Panc1 (cell line): ENCODE measurements at regions not wholly inside any gene's neighbourhood (a gene's known extent, or its start where the extent isn't known, plus 50 kb on each side); places are given as distances from the start of the nearest gene placed in this dataset.
"Not testable (repeated sequence)": the region's sequence is repeated elsewhere in the genome, so short reads cannot be mapped to it uniquely, and the experiment has no call there.

Source experiments
- ATAC-seq: fragments of 200-7000 bp; cut with Tn5 transposase; 2 replicates; pipeline ENCODE4 v1.9.1; 2020; ENCODE audit warnings: mild to moderate bottlenecking, moderate library complexity
- BruUV-seq: library from RNA; stranded (reverse); fragments of 400-500 nt; replicated peaks from 2 replicates; lab custom pipeline; 2021; lab: Mats Ljungman, UMichigan
- CTCF ChIA-PET: fragments of 300-600 bp; sonication (Branson Sonifier 250); formaldehyde crosslinking; loops from one replicate; lab custom pipeline; 2022; ENCODE audit warnings: antibody characterized with exemption; lab: Charles Lee
- POLR2A ChIA-PET: fragments of 300-600 bp; sonication (Branson Sonifier 250); formaldehyde crosslinking; loops from one replicate; lab custom pipeline; 2022; ENCODE audit warnings: antibody characterized with exemption; lab: Charles Lee
- DNase-seq: peaks from one replicate; pipeline ENCODE4 v3.0.0-alpha.2; 2010; ENCODE audit warnings: low read depth, low spot score
- H3K27ac ChIP-seq: 2 replicates; pipeline ENCODE4 v1.5.1; 2011; ENCODE audit warnings: mild to moderate bottlenecking, low read length, inconsistent platforms
- H3K27me3 ChIP-seq: fragments of 200-500 bp; sonication (Bioruptor generic); 2 replicates; pipeline ENCODE4 v1.6.0; 2014; ENCODE audit warnings: low read length, inconsistent platforms; ENCODE audit not compliant: control insufficient read depth, insufficient read depth
- H3K36me3 ChIP-seq: fragments of 200-500 bp; sonication (Bioruptor generic); 2 replicates; pipeline ENCODE4 v1.5.1; 2014; ENCODE audit warnings: inconsistent platforms, mild to moderate bottlenecking, low read length, moderate library complexity; ENCODE audit not compliant: control insufficient read depth, insufficient read depth
- H3K4me1 ChIP-seq: 2 replicates; pipeline ENCODE4 v1.5.1; 2011; ENCODE audit warnings: inconsistent platforms, mild to moderate bottlenecking, low read length, moderate library complexity; ENCODE audit not compliant: control insufficient read depth, insufficient read depth
- H3K4me3 ChIP-seq, 2 experiments: 2 replicates each; pipeline ENCODE4 v1.5.1; 2011 to 2012; ENCODE audit warnings: low read depth in 2 of 2, low read length in 2 of 2, mild to moderate bottlenecking in 2 of 2, inconsistent platforms in 1 of 2, moderate library complexity in 1 of 2
- H3K9me3 ChIP-seq: fragments of 200-500 bp; sonication (Bioruptor generic); 2 replicates; pipeline ENCODE4 v1.5.1; 2014; ENCODE audit warnings: low read depth, mild to moderate bottlenecking, inconsistent platforms, low read length, moderate library complexity; ENCODE audit not compliant: control insufficient read depth, insufficient read depth
- POLR2AphosphoS5 ChIP-seq: IDR thresholded peaks from 2 replicates; pipeline ENCODE4 v1.6.1; 2012; ENCODE audit warnings: mild to moderate bottlenecking, low read depth, low read length, moderate library complexity
- REST ChIP-seq, 2 experiments: IDR thresholded peaks; 2 replicates each; pipeline ENCODE4 v1.6.1; 2011 to 2012; ENCODE audit warnings: low read depth in 2 of 2, control low read depth in 1 of 2, low read length in 1 of 2, mild to moderate bottlenecking in 1 of 2, moderate library complexity in 1 of 2; ENCODE audit not compliant: insufficient read depth in 1 of 2
- SIN3A ChIP-seq: IDR thresholded peaks from 2 replicates; pipeline ENCODE4 v1.6.1; 2012; ENCODE audit warnings: low read depth, mild to moderate bottlenecking, low read length, moderate library complexity, borderline replicate concordance; ENCODE audit not compliant: insufficient read depth
- TCF7L2 ChIP-seq: IDR thresholded peaks from 2 replicates; pipeline ENCODE4 v1.6.1; 2011; ENCODE audit warnings: mild to moderate bottlenecking, low read depth, low read length, inconsistent platforms
- in situ Hi-C: cut with HindIII; loops from 2 replicates; pipeline ENCODE4 v1.10.0; 2016; ENCODE audit warnings: low sequenced_read_pairs, low pct_unique_long_range_greater_than_20kb
- intact Hi-C: fragments of 100-400 bp; cut with micrococcal nuclease; formaldehyde crosslinking; loops from one replicate; pipeline ENCODE4 v1.10.0; 2022; ENCODE audit not compliant: unreplicated experiment
- TF ChIP-seq, protein P1 (sequence below): fragments of 450-650 bp; IDR thresholded peaks from 2 replicates; pipeline ENCODE4 v1.5.1; 2017; ENCODE audit warnings: mild to moderate bottlenecking

GRCh38 chr12:123049398-123050240, 69.1 kb downstream of the ARL6IP4 start:
- ChIA-PET CTCF (interaction anchor here (0.6 kb wide), 1 partner anchor 78 kb away, joined by 9 read pairs; no protein-coding TSS in a partner anchor), POLR2A (no interaction called here)
- TF ChIP-seq POLR2AphosphoS5: no peak
- no peak for TF ChIP-seq TCF7L2
- TF ChIP-seq SIN3A: no peak
- TF ChIP-seq REST (IDR thresholded peaks at IDR 0.05; ENCODE audit: insufficient read depth in 1 of 2, low read depth in 2 of 2, low read length in 1 of 2): no peak
- TF ChIP-seq, protein P1, sequence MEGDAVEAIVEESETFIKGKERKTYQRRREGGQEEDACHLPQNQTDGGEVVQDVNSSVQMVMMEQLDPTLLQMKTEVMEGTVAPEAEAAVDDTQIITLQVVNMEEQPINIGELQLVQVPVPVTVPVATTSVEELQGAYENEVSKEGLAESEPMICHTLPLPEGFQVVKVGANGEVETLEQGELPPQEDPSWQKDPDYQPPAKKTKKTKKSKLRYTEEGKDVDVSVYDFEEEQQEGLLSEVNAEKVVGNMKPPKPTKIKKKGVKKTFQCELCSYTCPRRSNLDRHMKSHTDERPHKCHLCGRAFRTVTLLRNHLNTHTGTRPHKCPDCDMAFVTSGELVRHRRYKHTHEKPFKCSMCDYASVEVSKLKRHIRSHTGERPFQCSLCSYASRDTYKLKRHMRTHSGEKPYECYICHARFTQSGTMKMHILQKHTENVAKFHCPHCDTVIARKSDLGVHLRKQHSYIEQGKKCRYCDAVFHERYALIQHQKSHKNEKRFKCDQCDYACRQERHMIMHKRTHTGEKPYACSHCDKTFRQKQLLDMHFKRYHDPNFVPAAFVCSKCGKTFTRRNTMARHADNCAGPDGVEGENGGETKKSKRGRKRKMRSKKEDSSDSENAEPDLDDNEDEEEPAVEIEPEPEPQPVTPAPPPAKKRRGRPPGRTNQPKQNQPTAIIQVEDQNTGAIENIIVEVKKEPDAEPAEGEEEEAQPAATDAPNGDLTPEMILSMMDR: no peak
- in situ Hi-C loops: no loop called here
- no peak overlapping the region for H3K4me3 ChIP-seq
- H3K9me3 ChIP-seq: no peaks in the 10 kb centered on the region
- H3K36me3 ChIP-seq: no peaks in the 10 kb centered on the region
- H3K4me1 ChIP-seq: no peaks in the 10 kb centered on the region
- intact Hi-C loops: no loop called here
- H3K27me3 ChIP-seq: no peaks in the 10 kb centered on the region
- no peak for DNase-seq
- no TSS peak for BruUV-seq
- peak; percentile 13; the same call in 1 of the 2 replicates for ATAC-seq
- H3K27ac ChIP-seq: no peak overlapping the region

DNA sequence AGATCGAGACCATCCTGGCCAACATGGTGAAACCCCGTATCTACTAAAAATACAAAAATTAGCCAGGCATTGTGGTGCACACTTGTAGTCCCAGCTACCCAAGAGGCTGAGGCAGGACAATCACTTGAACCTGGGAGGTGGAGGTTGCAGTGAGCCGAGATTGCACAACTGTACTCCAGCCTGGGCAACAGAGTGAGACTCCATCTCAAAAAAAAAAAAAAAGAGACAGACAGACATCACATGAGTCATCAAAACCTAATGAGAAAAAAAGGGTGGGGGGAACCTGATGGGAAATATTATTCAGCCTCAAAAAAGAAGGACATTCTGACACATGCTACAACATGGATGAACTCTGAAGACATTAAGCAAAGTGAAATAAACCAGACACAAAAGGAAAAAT, 67.4 kb downstream of the ARL6IP4 start:
- DNase-seq, ATAC-seq, H3K27ac ChIP-seq, H3K9me3 ChIP-seq, H3K36me3 ChIP-seq, in situ Hi-C loops, CTCF ChIA-PET, intact Hi-C loops, H3K27me3 ChIP-seq, H3K4me3 ChIP-seq, H3K4me1 ChIP-seq, BruUV-seq, POLR2A ChIA-PET: not testable (repeated sequence)

DNA sequence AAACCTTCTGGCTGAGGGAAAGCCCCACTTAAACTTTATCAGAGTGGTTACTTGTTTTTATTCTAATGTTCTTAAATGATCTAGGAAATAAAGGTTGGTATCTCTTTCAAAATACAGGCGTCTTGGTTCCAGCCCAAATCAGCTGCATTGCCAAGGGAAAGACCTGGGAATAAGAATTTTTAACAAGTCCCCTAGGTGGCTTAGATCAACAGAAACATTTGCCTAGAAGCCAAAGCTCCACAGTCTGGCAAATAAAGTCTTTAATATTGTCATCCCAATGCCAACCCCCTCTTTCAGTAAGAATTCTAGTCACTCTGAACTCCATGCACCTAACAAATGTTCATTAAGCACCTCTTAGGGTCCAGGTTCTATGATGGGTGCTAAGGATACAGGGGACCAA, 66.8 kb downstream of the ARL6IP4 start:
- Histone ChIP-seq H3K27me3 (no peaks in the 10 kb centered on the region), H3K36me3 (no peaks in the 10 kb centered on the region), H3K4me3 (no peak overlapping the region), H3K27ac (no peak overlapping the region), H3K9me3 (no peaks in the 10 kb centered on the region), H3K4me1 (peaks cover 10% of the 10 kb centered on the region)
- TF ChIP-seq REST (IDR thresholded peaks at IDR 0.05; ENCODE audit: insufficient read depth in 1 of 2, low read depth in 2 of 2, low read length in 1 of 2) (no peak), TCF7L2 (no peak), SIN3A (no peak), POLR2AphosphoS5 (no peak)
- TF ChIP-seq, protein P1: no peak
- in situ Hi-C loops: no loop called here
- no peak for ATAC-seq
- DNase-seq: no peak
- no TSS peak for BruUV-seq
- intact Hi-C loops: no loop called here
- ChIA-PET CTCF (no interaction called here), POLR2A (no interaction called here)
